Panc1 (cell line): ENCODE measurements at regions not wholly inside any gene's neighbourhood (a gene's known extent, or its start where the extent isn't known, plus 50 kb on each side); places are given as distances from the start of the nearest gene placed in this dataset.

Source experiments
- CTCF ChIP-seq: fragments of 450-650 bp; IDR thresholded peaks from 2 replicates; pipeline ENCODE4 v1.5.1; 2017; ENCODE audit warnings: mild to moderate bottlenecking
- REST ChIP-seq, 2 experiments: IDR thresholded peaks; 2 replicates each; pipeline ENCODE4 v1.6.1; 2011 to 2012; ENCODE audit warnings: low read depth in 2 of 2, control low read depth in 1 of 2, low read length in 1 of 2, mild to moderate bottlenecking in 1 of 2, moderate library complexity in 1 of 2; ENCODE audit not compliant: insufficient read depth in 1 of 2

DNA sequence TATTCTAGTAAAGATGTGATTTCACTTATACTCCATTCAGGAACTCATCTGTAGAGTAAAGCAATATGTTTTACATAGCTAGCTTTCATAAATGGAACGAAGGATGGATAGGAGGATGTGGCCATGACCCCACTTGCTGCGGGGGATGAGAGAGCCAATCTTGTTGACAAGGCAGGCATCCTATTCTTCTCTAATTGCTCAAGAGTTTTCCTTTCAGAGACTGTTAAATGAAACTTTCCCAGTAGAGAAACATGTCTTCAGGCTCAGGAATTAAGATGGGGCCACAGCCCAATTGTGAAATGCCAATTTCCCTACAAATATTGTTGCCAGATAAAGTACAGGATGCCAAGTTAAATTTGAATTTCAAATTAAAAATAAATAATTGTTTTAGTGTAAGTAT, 196.2 kb upstream of the TUT7 start:
- no peak for TF ChIP-seq CTCF
- no peak for TF ChIP-seq REST (IDR thresholded peaks at IDR 0.05; ENCODE audit: insufficient read depth in 1 of 2, low read depth in 2 of 2, low read length in 1 of 2)
